Neural progenitor cell (in vitro differentiated cells): ENCODE measurements at regions not wholly inside any gene's neighbourhood (a gene's known extent, or its start where the extent isn't known, plus 50 kb on each side); places are given as distances from the start of the nearest gene placed in this dataset.

Experiments used
- DNase-seq: peaks from one replicate; pipeline ENCODE4 v3.0.0-alpha.2; 2016; ENCODE audit warnings: low spot score
- H2AFZ ChIP-seq: fragments of 200-600 bp; sonication (generic); replicated peaks from 2 replicates; pipeline ENCODE4 v1.6.1; 2016; ENCODE audit warnings: antibody characterized with exemption
- H3F3A ChIP-seq: fragments of 200-600 bp; sonication (generic); 2 replicates; pipeline ENCODE4 v1.6.1; 2016; ENCODE audit warnings: antibody characterized with exemption, low read depth
- H3K27ac ChIP-seq: fragments of 200-600 bp; sonication (generic); 2 replicates; pipeline ENCODE4 v1.5.1; 2016; ENCODE audit warnings: mild to moderate bottlenecking
- H3K27me3 ChIP-seq: fragments of 200-600 bp; sonication (generic); 2 replicates; pipeline ENCODE4 v1.6.1; 2016; ENCODE audit warnings: mild to moderate bottlenecking, moderate library complexity
- H3K36me3 ChIP-seq: fragments of 200-600 bp; sonication (generic); 2 replicates; pipeline ENCODE4 v1.5.1; 2016
- H3K4me1 ChIP-seq: fragments of 200-600 bp; sonication (generic); 2 replicates; pipeline ENCODE4 v1.6.1; 2016; ENCODE audit warnings: mixed run types
- H3K4me2 ChIP-seq: fragments of 200-600 bp; sonication (generic); 2 replicates; pipeline ENCODE4 v1.6.1; 2016
- H3K4me3 ChIP-seq: fragments of 200-600 bp; sonication (generic); 2 replicates; pipeline ENCODE4 v1.5.1; 2016
- H3K79me2 ChIP-seq: fragments of 200-600 bp; sonication (generic); 2 replicates; pipeline ENCODE4 v1.6.1; 2016; ENCODE audit warnings: low read depth
- H3K9ac ChIP-seq: fragments of 200-600 bp; sonication (generic); 2 replicates; pipeline ENCODE4 v1.6.1; 2016
- H3K9me3 ChIP-seq: fragments of 200-600 bp; sonication (generic); 2 replicates; pipeline ENCODE4 v1.5.1; 2016; ENCODE audit warnings: low read depth
- H4K20me1 ChIP-seq: fragments of 200-600 bp; sonication (generic); 2 replicates; pipeline ENCODE4 v1.6.1; 2016; ENCODE audit warnings: low read depth
- H3K27ac Mint-ChIP-seq: 3 replicates; pipeline ENCODE4 v1.8.0; 2021; ENCODE audit warnings: mixed read lengths
- H3K27me3 Mint-ChIP-seq: 2 replicates; pipeline ENCODE4 v1.8.0; 2022; ENCODE audit warnings: low read depth, mild to moderate bottlenecking, inconsistent platforms, moderate library complexity, mixed read lengths; ENCODE audit not compliant: insufficient read depth
- H3K36me3 Mint-ChIP-seq: 3 replicates; pipeline ENCODE4 v1.8.0; 2021; ENCODE audit warnings: mixed read lengths
- H3K4me1 Mint-ChIP-seq: 3 replicates; pipeline ENCODE4 v1.8.0; 2021; ENCODE audit warnings: mixed read lengths
- H3K4me3 Mint-ChIP-seq: 3 replicates; pipeline ENCODE4 v1.8.0; 2021; ENCODE audit warnings: mild to moderate bottlenecking, moderate library complexity, mixed read lengths
- H3K9me3 Mint-ChIP-seq: 3 replicates; pipeline ENCODE4 v1.8.0; 2020; ENCODE audit warnings: mixed read lengths
- EZH2 ChIP-seq: fragments of 200-600 bp; sonication (generic); IDR thresholded peaks from 2 replicates; pipeline ENCODE4 v1.6.1; 2017; ENCODE audit warnings: antibody characterized with exemption, mild to moderate bottlenecking, moderate library complexity
- EZH2phosphoT487 ChIP-seq: fragments of 200-600 bp; sonication (generic); IDR thresholded peaks from 2 replicates; pipeline ENCODE4 v1.6.1; 2017; ENCODE audit warnings: antibody characterized with exemption
- TF ChIP-seq, protein P1 (sequence below): fragments of 200-600 bp; sonication (generic); IDR thresholded peaks from 2 replicates; pipeline ENCODE4 v1.5.1; 2017; ENCODE audit warnings: antibody characterized with exemption, mild to moderate bottlenecking

DNA sequence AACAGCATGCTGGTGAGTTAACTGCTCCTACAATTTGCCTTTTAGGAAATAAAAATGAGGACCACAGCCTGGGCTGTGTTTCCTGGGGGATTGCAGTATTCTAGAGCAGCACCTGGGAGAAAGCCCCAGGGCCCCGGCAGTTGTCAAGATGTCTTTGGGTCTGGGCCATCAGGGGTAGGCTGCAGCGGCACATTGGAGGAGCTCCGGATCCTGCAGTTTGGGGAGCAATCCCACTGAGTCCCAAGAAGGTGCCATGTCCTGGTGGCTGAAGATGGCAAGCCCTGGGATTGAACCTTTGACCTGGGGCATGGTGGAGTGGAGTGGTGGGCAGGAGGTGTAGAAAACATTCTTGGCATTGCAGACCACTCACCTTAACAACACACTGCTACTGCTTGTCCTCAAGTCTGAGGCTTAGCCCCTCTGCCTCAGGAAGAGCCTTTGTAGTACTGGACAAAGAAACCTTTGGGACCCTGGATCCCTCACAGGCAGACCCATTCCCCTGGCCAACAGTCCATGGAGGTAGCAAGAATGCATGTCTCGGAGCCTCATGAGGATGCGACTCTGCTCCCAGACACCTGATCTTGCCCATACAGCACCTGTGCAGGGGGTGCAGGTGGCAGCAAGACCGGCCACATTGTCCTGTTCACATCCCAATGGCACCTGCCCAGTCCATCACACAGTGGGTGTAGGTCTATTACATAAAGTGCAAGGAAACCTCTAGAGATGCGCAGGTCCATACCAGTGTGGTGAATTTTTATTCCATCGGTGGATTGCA lies 159.1 kb upstream of the IRX2 start:
- H3K9ac ChIP-seq = no peak overlapping the region
- no peaks in the 10 kb centered on the region for H3K36me3 ChIP-seq
- Mint-ChIP-seq H3K36me3 (no peaks in the 10 kb centered on the region), H3K9me3 (no peaks in the 10 kb centered on the region), H3K27ac (no peak overlapping the region), H3K4me3 (no peak overlapping the region), H3K27me3 (peaks cover 4% of the 10 kb centered on the region), H3K4me1 (peaks cover 6% of the 10 kb centered on the region)
- H3F3A ChIP-seq = peaks cover 6% of the 10 kb centered on the region
- H3K79me2 ChIP-seq = no peaks in the 10 kb centered on the region
- H3K27ac ChIP-seq = no peak overlapping the region
- H3K4me2 ChIP-seq = no peak overlapping the region
- no peak for DNase-seq
- H4K20me1 ChIP-seq = no peaks in the 10 kb centered on the region
- TF ChIP-seq, protein P1, sequence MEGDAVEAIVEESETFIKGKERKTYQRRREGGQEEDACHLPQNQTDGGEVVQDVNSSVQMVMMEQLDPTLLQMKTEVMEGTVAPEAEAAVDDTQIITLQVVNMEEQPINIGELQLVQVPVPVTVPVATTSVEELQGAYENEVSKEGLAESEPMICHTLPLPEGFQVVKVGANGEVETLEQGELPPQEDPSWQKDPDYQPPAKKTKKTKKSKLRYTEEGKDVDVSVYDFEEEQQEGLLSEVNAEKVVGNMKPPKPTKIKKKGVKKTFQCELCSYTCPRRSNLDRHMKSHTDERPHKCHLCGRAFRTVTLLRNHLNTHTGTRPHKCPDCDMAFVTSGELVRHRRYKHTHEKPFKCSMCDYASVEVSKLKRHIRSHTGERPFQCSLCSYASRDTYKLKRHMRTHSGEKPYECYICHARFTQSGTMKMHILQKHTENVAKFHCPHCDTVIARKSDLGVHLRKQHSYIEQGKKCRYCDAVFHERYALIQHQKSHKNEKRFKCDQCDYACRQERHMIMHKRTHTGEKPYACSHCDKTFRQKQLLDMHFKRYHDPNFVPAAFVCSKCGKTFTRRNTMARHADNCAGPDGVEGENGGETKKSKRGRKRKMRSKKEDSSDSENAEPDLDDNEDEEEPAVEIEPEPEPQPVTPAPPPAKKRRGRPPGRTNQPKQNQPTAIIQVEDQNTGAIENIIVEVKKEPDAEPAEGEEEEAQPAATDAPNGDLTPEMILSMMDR = no peak
- TF ChIP-seq EZH2 = no peak
- no peak for TF ChIP-seq EZH2phosphoT487
- peaks cover 11% of the 10 kb centered on the region for H3K4me1 ChIP-seq
- H3K9me3 ChIP-seq = no peaks in the 10 kb centered on the region
- H3K27me3 ChIP-seq = peaks cover 13% of the 10 kb centered on the region
- no peak overlapping the region for H3K4me3 ChIP-seq
- no peak overlapping the region for H2AFZ ChIP-seq

DNA sequence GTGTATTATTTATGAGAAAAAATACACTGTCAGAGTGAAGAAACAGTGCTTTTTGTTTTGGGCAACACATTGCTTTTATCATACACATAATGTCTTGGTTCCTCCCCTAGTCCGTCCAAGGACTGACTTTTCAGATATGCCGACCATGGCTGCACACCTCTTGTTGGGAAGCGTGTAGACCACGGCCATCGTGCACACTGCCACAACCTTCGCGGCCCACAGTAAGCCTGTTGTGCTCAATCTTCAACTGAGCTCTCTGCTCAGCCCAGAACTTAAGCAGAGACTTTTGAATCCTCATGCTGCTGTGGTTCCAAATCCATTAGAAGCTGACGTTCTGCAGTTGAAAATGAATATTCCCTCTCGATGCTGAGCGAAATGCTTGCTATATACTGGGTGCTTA lies 157.6 kb upstream of the IRX2 start:
- no peak for DNase-seq
- TF ChIP-seq, protein P1 = no peak
- no peak for TF ChIP-seq EZH2
- no peak for TF ChIP-seq EZH2phosphoT487
- Histone ChIP-seq H3K79me2 (no peaks in the 10 kb centered on the region), H4K20me1 (no peaks in the 10 kb centered on the region), H3K4me2 (no peak overlapping the region), H3K36me3 (no peaks in the 10 kb centered on the region), H3F3A (no peaks in the 10 kb centered on the region), H2AFZ (peak overlapping the region; percentile 72), H3K4me1 (no peaks in the 10 kb centered on the region), H3K9ac (no peak overlapping the region), H3K4me3 (no peak overlapping the region), H3K27me3 (no peaks in the 10 kb centered on the region), H3K9me3 (no peaks in the 10 kb centered on the region), H3K27ac (no peak overlapping the region)
- Mint-ChIP-seq H3K4me3 (no peak overlapping the region), H3K36me3 (no peaks in the 10 kb centered on the region), H3K4me1 (no peaks in the 10 kb centered on the region), H3K27ac (no peak overlapping the region), H3K27me3 (peaks cover 4% of the 10 kb centered on the region), H3K9me3 (no peaks in the 10 kb centered on the region)

DNA sequence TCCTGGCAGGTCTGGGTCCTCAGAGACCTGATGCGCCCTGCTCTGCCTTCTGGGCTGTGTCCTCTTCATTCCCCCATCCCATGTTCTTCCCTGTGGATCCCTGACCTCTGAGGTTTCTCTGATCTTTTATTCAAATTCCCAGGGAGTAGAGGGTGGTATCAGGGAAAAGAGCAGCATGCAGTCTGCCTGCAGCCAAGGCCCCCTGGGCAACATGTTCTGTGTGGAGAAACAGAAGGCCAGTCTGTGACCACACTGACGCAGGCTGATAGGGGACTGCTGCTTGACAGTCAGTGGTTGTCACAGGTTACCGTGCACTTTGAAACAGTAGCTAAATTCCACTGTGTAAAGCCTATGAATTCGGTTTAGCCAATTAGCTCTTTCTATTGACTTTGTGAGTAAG lies 156.6 kb upstream of the IRX2 start:
- TF ChIP-seq EZH2phosphoT487 (no peak), EZH2 (no peak)
- TF ChIP-seq, protein P1 = no peak
- H3K27me3 Mint-ChIP-seq = peaks cover 4% of the 10 kb centered on the region
- Histone ChIP-seq H3F3A (no peaks in the 10 kb centered on the region), H3K4me2 (no peak overlapping the region), H3K4me3 (no peak overlapping the region), H3K9me3 (no peaks in the 10 kb centered on the region), H3K9ac (no peak overlapping the region), H3K27ac (no peak overlapping the region), H4K20me1 (no peaks in the 10 kb centered on the region), H3K36me3 (no peaks in the 10 kb centered on the region), H3K79me2 (no peaks in the 10 kb centered on the region), H3K4me1 (no peaks in the 10 kb centered on the region), H3K27me3 (no peaks in the 10 kb centered on the region), H2AFZ (no peak overlapping the region)
- H3K27ac Mint-ChIP-seq = no peak overlapping the region
- DNase-seq = no peak
- no peaks in the 10 kb centered on the region for H3K9me3 Mint-ChIP-seq
- H3K36me3 Mint-ChIP-seq = no peaks in the 10 kb centered on the region
- H3K4me3 Mint-ChIP-seq = no peak overlapping the region
- H3K4me1 Mint-ChIP-seq = no peaks in the 10 kb centered on the region
